ENCODE measurements at regions not wholly inside any gene's neighbourhood (a gene's known extent, or its start where the extent isn't known, plus 50 kb on each side); places are given as distances from the start of the nearest gene placed in this dataset.

DNA sequence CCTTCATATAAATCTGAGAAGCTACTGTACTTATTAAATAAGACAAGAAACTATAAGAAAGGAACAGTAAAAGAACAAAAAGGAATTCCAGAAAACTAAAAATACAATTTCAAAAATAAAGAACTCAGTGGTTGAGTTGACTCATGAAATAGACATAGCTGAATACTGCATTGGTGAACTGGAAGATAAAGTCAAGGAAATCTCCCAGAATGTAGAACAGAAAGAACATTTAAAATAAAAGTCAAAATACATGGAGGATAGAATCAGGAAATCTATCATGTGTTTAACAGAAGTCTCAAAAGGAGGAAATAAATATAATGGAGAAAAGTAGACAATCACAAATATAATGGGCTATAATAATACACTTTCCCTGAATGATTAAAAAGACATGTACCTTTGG is 136.4 kb upstream of the PMFBP1 start:
- DNase-seq: no peak

DNA sequence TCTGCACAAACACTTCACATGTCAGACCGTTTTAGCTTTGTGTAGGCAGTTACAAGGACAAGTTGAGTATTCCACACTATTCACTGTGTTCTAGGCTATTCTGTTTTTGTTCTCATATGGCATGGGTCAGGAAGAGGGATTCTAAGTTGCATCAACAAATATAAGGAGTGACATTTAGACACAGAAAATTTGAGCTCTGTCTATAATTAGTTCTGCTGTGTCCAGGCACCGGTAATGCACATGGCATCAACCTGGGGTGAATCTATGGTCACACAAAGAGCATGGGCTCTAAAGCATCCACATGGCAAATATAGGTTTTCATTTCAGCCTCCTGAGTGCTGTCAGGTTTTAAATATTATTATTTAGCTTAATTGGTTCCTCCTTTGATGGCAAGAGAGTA is 130.4 kb upstream of the PMFBP1 start:
- no peak for DNase-seq

DNA sequence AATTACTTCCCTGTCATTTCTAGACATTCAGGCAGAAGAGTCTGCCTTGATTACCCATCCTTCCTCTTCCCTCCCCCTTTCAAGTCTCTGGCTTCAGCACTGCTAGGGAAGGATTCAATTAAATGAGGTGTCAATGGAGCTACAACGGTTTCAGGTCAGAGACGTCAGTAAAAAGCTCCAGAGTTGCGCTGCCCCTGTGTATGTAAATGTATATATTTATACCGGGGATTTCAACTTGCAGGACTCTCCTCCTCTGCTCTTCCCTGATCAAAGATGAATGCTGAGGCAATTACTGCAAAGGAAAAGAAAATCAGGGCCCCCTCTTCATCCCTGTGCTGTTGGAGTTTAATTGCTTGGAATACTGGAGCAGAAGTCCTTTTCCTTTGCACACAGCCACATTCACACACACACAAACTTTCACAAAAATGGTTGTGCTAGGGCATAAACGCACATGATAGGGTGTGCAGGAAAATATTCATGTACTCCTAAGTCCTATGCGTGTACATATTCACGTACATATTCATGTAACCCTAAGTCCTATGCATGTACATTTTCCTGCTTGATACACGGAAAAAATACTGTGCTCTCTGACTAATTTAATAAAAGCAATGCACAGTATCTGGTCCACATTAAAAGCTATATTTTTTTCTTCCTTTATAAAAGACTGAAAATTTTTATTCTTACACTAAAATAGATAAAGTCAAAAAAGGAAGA is 129.7 kb upstream of the PMFBP1 start:
- DNase-seq: no peak

DNA sequence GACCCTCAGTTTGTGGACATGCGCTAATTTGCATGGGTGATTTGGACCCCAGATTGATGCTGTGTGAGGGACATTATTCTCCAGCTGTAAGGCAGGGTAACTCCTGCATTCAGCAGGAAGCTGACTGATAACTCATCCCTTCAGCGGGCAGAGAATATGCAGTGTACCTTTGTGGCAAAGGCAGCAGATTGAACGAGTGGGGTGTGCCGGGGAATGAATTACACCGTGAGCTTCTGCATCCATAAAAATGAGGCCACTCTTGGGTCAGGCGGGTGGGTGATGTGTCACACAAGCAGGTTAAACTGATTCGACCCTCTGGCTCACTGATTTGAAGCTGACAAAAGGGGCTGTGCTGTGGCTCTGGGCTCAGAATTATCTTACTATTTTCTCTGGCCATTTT is 128.9 kb upstream of the PMFBP1 start:
- DNase-seq: no peak

DNA sequence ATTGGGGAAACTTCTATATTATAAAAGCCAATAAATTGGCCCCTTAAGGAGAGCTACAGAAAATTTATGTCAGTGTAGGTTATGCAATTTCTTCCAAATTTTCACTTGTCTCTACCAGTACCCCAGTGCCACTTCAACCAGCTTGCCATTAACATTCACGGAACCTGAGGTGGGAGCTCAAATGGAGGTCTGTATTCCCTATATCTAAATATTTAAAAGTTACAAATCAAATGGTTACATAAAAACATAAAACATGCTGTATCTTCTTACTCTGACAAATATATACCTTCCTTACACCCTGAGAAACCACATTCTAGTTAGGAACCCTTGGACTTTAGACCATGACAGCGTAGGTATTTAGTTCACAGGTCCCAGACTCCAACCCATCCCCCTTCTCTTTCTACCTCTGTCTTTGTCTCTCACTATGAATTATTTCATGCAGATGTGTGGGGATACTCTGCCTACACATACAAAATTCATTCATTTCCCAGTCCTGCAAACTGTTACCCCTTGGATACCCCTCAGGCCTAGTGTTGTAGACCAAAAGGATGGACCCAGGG is 127.8 kb upstream of the PMFBP1 start:
- DNase-seq: no peak

DNA sequence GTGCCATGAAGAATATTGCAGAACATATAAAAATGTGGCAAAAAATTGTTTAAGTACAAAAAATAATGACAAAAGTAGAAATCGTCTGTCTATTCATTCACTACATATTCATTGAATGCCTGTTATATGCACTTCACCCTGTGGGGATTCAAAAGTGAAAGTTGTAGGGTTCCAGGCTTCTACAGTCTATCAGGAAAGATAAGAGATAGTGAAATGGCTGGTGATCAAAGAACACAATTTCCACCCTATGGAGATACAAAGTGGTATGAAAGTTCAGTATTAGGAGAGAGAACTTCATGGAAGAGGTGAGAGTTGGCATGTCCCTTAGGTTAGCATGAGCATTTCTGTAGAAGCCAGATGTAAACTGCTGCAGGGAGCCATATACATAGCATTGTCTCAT is 127.0 kb upstream of the PMFBP1 start:
- no peak for DNase-seq

DNA sequence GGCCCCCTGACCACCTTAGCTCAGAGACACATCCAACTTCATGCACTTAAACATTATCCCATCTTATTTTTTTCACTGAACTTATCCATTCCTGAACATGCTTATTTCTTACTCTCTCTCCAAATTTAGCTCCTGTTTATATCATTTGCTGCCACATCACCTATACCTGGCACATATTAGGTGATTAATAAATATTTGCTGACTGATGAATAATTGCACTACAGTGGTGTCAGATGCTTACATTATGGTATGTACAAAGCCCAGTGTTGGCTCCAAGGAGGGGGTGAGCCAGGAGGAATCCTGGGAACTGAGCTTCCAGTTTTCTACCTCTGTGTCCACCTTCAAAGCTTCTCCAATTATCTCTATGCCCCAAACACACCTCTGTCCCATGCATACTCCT is 124.0 kb upstream of the PMFBP1 start:
- DNase-seq: no peak

DNA sequence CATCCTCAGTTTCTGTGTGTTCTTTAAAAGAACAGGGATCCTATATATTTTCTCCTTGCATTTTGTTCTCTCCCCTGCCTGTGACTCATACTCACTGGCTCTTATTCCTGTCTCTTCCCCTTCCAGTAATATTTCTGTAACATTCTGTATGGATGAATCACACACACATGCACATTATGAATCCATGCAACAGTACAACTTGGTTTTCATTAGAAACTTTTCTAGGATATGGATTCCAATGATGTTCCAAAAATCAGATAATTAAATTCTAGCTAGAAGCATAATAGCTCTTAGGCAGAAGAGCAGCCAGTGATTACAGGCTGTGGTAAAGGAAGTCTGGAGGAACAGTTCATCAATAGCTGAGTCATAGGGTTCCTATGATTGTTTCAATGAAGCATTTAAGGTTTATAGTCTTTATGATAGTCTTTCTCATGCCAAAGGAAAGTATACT is 119.6 kb upstream of the PMFBP1 start:
- no peak for DNase-seq

DNA sequence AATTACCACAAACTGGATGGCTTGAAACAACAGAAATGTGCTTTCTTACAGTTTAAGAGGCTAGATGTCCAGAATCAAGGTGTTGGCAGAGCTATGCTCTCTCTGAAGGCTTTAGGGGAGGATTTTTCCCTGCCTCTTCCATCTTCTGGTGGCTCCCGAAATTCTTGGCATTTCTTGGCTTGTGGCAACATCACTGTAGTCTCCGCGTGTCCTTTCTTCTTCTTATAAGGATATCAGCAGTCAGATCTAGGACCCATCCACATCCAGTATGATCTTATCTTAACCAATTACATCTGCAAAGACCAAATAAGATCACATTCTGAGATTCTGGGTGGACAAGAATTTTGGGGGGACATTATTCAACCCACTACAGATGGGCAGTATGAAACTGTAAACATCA is 119.2 kb upstream of the PMFBP1 start:
- no peak for DNase-seq

DNA sequence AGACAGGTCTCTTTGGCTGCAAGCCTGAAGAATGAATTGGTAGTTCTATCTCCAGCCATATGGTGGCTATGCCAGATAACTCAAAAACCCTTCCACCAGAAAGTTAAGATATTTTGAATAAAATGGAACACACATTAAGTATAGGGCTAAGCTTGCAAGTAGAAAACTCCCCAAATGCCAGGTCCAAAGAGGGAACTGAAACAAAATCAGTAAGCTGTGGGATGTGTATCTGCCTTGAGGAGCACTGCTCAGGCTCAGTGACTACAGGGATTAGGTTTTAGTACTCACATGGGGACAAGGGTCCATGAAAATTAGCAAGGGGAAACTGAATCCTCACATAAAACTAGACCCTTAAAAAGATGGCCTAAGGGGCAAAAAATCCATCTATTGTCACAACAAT is 115.7 kb upstream of the PMFBP1 start:
- no peak for DNase-seq

DNA sequence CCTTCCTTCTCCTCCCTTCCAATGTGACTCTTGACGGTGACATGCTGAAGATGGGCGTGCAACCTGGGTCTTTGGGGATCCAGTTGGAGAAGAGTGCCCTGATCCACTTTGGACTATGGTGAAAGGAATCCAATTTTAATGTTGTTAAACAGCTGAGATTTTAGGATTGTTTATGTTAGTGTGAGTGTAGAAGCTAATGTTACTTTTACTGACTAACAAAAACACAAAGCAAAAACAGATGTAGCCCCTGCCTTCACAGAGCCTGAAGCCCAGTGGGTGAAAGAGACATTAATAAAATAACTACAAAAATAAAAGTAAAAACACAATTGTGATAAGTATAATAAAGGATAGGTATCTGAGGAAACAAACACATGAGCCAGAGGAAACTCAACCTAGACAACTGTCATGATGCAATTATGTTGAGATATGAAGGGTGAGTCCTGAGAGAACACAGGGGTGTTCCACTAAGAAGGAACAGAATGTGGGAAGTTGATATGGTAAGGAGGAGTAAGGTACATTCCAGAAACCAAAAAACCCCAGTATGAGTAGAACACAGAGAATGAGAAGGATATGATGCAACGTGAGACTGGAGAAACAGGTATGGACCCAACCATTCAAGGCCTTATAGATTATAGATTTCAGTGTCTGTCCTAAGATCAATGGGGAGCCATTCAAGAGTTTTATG is 115.1 kb upstream of the PMFBP1 start:
- DNase-seq: no peak

DNA sequence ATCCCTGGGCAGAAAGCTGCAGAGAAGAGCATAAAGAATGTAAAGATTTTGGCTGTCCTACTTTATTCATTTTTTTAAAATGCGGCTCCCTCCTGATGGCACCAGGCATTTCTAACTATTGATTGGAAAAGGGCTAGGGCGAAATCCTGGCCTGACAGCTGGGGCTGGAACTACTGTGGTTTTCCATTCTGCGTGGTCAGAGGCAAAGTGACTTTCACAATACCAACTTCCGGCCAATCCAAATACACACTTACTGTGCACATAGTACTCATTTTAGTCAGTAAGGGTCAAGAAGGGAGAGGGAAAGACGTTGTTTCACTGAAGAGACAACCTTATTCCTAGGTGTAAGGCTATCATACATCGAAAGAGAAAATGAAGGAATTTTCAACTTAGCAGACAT is 113.8 kb upstream of the PMFBP1 start:
- no peak for DNase-seq

DNA sequence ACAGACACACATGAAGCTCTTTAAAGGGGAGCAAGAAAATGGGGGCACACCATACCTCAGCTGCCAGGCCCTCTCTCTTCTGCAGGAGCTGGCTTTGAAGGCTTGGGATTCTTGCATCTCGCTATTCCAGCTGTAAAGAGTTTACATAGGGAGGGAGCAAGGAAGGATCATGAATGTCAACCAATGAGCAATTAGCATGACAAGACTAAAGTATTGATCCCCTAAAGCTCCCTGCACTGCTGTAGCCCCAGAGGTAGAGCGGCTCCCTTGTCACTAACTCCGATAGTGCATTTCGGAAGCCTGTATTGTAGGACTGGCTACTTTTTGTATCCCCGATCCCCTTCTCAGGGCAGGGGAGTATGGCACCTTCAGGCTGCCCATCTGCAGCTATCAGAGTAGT is 113.4 kb upstream of the PMFBP1 start:
- no peak for DNase-seq

DNA sequence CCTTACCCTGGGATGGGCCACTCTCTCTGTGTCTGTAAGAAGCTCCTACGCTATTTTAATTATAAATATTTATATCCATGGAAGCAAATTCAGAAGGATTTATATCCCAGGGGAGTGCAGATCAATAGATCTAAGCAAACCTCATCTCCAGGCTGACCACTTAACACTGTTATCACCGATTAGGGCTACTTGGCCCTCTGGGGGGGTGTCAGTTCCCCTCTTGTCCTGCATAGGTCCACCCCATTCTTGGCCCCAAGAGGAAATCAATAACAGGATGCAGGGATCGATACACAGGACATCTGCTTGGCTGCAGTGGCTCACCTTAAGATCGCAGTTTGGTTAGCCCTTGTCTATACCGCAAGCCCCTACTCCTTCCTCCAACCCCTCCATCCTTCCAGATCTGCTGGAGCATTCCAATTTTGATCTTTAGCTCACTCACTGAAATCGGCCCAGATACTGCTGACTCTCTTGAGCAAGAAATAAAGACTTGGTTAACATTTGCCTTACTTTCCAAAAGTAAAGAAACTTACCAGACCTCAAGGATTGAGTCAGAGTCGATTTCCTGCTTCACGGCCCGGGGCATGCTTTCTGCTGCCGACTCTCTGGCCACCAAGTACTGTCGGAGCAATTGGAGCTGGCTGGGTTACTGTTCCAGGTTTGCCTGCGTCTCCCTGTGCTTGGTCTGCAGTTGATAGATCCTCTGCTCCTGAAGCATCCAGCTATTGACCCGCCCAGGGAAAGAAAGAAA is 112.3 kb upstream of the PMFBP1 start:
- DNase-seq: no peak

DNA sequence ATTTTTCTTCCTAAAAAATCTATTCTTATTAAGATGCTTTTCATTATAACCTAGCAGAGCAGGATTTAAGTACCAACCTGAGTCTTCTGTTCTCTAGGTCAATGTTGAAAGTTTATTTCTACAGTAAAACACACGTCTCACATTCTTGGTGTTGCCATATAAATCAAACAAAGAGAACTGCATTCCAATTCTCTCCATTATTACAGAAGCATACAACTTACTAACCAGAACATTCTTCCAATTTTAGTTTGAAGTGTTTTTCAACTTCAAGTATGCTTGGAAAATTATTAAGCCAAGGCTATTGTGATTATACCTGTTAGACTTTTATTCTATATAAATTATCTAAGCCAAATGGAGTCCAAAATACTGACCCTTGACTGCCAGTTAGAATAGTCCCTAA is 110.4 kb upstream of the PMFBP1 start:
- DNase-seq: no peak

DNA sequence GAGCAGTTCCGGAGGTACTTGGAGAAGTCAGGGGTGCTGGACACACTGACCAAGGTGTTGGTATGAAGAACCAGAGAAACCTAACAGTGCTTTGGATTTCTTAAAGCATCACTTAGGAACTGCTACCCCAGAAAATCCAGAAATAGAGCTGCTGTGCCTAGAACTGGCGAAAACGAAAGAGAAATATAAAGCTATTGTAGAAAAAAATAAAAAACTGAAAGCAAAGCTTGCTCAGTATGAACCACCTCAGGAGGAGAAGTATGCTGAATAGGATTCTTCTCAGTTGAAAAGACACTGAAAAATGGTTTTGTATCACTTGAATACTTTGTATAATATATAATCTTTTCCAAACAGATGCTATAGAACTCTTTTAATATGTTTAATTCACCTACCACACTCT is 106.3 kb upstream of the PMFBP1 start:
- DNase-seq: no peak

DNA sequence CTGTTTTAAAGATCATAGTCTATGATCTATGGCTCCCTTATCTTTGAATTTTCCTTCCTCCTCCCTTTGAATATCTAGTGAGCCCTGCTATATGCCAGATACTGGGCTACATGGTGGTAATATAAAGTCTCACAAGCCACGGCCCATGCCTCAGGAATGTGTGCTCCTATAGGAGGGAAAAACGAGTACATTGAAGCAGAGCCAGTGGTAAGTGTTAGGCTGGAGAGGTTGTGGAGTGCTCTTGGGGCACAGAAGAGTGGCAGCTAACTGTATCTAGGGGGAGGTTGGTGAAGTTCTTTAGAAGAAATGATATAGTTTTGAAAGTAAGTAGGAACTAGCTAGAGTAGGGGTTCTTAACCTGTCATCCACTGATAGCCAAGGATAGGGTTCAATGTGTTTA is 105.8 kb upstream of the PMFBP1 start:
- DNase-seq: no peak

DNA sequence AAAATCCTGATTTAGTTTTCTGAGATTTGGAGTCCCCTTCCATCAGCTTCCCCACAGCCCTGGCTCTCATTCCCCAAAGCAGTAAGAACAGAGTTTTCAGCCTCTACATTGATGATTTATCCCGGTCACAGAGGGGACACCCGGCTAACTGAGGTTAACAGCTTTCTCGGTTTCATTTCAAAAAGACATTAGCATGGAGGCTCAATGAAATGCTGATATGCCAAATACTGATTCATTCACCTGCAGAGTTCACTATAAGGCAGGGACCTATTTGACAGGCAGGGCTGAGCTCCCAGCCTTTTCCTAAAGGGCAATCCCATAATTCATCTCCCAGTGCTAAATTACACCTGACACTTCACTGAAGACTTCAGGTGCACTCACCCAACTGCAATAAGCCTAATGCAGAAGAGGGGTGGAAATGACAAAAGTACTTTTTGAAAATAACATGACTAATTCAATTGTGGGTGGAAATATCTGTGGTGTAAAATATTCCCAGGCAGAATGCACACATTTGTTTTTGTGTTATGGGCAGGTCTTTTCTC is 99.8 kb upstream of the PMFBP1 start:
- DNase-seq: no peak

DNA sequence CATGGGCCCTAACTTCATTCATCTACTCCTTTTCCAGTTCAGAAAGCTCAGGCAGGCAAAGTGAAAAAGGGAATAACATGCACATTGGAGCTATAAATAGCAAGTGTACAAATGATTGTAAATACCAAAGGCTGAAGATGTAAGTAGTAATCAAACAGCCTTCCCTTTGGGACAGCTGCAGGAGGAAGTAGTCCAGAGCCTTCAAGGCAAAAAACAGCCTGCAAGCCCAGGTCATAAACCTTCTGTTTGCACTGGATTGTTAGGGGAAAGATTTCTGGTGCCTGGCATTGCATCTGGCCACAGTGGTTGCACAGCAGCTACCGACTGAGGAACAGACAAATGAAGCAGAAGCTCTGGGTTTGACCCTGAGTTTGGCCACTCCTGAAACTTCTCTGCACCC is 98.6 kb upstream of the PMFBP1 start:
- DNase-seq: no peak

DNA sequence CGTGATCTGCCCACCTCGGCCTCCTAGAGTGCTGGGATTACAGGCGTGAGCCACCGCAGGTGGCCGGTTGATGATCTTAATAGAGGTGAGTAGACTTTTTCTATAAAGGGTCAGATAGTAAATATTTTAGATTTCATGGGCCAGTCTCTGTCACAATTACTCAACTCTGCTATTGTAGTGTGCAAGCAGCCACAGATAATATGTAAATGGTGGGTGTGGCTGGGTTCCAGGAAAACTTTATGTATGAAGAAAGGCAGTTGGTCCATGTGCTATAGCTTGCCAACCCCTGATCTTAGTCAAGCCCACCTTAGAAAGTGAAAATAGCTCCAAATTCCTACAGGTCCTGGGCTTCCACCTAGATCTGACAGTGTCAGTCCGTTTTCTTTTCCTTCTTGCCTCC is 94.9 kb upstream of the PMFBP1 start:
- no peak for DNase-seq

DNA sequence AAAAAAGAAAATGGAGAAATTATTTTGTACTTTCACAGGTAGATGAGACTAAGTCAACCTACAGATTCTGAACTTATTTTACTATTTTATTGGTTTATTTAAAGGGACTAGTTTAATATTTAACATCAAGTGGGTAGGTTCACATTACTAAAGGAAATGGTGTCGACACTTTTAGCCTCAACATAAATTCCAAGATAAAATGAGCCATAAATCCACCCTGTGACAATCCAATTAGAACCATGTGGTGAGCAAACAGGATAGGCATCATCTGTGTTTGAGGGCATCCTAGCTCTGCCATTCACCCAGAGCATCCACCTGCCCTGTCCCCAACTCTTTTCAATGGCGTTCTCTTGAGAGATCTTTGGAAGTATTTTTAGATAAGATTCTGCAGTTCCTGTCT is 92.8 kb upstream of the PMFBP1 start:
- DNase-seq: no peak

DNA sequence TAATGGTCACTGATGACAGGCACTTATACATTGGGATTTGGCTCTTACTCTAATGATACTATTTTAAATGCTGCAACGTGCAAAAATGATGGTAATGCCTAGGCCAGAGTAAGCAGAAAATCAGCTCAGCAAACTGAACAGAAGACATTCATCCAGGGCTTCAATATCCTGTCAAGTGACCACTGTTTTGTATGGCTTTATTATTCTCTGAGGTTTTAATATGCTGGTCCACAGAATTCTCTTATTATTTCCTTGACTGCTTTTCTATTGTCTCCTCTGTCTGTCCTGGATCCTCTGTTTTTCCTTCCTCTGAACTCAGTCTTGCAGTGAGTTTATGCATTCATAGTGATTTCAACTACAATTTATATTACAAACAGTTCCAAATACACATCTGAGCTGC is 90.8 kb upstream of the PMFBP1 start:
- no peak for DNase-seq

DNA sequence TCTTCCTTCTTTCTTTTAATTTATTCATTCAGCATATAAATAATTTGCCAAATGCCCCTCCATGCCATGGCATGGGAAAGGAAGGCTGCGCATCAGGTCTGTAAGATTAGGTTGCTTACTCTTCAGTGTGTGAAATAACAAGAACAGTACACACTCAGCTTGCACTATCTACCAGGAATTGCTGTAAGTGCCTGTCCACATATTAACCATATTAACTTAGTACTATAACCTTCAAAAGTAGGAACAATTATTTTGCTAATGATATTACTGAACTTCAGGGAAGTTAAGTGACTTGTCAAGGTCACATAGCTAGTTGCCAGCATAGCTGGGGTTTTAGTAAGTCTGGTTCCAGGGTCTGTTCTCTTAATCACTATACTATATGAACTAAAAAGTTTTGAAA is 89.2 kb upstream of the PMFBP1 start:
- no peak for DNase-seq

Data from activated CD4-positive, alpha-beta T cell treated with anti-CD3 and anti-CD28 coated beads, Interleukin-2, amount 50 U/mL, for 4 hours (primary cell).